ENCODE measurements at regions not wholly inside any gene's neighbourhood (a gene's known extent, or its start where the extent isn't known, plus 50 kb on each side); places are given as distances from the start of the nearest gene placed in this dataset.

- TF ChIP-seq ZNF274 (IDR thresholded peaks at IDR 0.05; ENCODE audit: low read depth, low read length) (no peak), YY1 (IDR thresholded peaks at IDR 0.05; ENCODE audit: insufficient read depth, insufficient read length) (no peak)
Measured at GRCh38 chr3:106635271-106635670, 742.0 kb upstream of the CCDC54 start.
